RPMI7951 (cell line): ENCODE measurements at regions not wholly inside any gene's neighbourhood (a gene's known extent, or its start where the extent isn't known, plus 50 kb on each side); places are given as distances from the start of the nearest gene placed in this dataset.
A peak's percentile ranks its signal among the peaks of the same experiment; 100 is the strongest.
"Not testable (repeated sequence)": the region's sequence is repeated elsewhere in the genome, so short reads cannot be mapped to it uniquely, and the experiment has no call there.

ENCODE experiments used
- DNase-seq: peaks from one replicate; pipeline ENCODE4 v3.0.0-alpha.2; 2012; ENCODE audit warnings: low read depth

- DNase-seq, result no peak
Measured at GRCh38 chr11:29063630-29064361, 953.0 kb downstream of the KCNA4 start.

DNA sequence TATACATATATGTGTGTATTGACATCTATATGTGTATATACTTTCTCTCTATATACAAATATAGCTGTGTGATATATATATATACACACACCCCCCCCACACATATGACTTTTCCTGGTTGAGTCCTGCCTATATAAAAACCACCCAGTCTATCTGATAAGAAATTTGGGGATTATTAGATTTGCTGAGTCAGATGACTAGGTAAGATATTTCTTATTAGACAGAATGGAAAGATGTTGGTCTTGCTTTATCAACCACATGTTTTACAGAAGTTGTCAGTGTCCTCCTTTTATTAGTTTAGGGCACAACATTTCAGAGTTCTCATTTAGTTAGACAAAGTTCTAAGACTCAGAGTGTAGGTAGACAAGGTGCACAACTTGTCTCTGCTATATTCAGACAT lies 953.3 kb downstream of the METTL15 start:
- DNase-seq, result no peak

DNA sequence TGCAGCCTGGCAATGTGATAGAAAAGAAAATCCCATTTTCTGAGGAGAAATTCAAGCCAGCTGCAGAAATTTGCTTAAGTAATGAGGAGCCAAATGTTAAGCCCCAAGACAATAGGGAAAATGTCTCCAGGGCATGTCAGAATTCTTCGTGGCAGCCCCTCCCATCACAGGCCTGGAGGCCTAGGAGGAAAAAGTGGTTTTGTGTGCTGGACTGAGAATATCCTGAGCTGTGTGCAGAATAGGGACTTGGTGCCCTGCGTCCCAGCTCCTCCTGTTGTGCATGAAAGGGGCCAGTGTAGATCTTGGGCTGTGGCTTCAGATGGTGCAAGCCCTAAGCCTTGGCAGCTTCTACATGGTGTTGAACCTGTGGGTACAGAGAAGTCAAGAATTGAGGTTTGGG lies 948.3 kb downstream of the METTL15 start:
- not testable (repeated sequence) for DNase-seq

DNA sequence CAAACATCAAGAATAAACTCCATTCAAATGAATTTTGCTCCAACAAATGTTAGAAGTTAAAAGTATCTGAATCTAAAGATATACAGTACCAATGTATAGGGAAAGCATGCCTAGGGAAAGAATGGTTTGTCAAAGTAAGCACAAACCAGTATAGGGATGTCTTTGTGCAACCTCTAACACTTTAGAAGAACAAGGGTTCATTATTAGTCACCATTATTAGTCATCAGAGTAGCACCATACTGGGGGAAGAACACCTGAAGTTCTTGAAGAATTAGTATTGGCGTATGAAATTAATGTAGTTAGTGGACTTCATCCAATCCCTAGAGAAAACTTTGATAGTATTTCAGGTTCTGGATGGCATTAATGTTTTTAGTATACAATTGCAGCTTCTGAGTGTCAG lies 943.7 kb downstream of the METTL15 start:
- DNase-seq, result no peak

- DNase-seq, result not testable (repeated sequence)
Measured at GRCh38 chr11:29050962-29051361, 942.8 kb downstream of the METTL15 start.

DNA sequence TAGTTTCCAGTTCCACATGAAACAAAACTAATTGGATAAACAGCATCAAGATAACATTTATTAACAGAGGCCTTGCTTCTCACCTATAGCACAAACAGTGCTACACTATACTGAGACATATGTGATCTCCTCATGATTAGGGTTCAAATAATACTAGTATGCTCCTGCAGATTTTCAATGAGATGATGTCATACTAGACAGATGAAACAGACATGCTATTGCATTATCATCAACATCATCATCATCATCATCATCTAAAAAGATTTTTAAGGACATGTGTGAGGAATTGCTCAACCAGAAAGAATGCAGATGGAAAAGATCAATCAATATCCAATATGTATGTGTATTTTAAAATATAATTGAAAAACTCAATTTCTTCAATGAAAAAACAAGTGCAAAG lies 932.3 kb downstream of the METTL15 start:
- no peak for DNase-seq

DNA sequence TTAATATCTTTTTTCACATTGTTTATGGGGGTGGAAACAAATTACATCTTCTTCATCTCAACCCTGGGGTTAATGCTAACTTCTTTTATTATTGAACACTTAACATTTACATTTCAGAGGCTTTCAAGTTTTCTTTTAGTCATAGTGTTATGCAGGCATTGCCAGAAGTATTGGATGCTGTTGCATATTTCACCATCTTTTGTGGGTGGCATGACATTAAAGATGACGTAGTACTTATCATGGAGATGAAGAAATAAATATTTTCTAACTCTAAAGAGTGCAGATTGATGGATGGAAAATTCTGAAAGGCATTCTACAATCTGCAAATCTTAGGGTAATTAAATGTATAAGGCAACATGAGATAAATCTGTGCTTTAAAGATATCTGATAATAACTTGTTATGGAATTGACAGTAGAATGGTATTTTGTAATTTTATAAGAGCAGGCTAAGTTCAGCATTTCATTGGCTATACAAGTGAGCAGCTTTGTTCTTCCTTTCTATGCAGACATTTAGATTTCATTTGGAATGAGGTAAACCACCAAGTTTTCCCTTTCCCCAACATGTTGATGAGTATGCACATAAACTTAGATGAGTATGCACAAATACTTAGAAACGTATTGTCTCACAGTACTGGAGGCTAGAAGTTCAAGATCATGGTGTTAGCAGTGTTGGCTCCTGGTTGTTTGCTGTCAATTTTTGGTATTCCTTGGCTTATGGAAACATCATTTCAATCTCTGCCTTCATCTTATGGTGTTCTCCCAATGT lies 924.4 kb downstream of the METTL15 start:
- no peak for DNase-seq

DNA sequence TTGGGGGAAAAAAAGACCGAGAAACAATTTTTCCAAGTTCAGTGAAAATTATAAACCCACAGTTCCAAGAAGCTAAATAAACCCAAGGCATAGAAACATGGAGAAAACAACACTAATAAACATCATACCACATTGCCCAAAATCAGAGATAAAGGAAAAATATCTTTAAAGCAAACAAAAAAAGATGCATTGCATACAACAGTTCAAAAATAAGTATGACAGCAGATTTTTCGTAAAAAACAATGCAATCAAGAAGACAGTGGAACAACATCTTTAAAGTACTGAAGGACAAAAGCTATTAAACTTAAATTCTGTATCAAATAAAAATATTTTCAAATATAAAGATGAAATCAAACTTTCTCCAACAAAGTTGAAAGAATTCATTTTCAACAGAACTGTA lies 921.3 kb downstream of the METTL15 start:
- DNase-seq, result no peak

DNA sequence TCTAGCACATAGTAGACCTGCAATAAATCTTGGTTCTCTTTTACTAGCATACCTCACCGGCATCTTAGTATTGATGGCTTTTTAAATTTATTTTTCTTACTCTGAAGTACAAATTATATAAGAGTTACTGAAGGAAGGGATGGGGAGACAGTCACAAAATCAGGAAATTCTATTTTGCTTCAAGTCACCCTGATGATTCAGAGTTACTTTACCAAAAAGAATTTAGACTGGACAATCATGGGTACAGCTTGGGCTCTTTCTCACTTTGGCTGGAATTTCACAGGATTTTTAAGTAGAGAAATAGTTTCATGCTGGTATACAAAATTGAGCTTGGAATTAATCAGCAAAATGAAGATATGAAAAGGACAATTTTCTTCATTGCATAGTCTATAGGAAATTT lies 919.2 kb downstream of the METTL15 start:
- DNase-seq, result no peak

DNA sequence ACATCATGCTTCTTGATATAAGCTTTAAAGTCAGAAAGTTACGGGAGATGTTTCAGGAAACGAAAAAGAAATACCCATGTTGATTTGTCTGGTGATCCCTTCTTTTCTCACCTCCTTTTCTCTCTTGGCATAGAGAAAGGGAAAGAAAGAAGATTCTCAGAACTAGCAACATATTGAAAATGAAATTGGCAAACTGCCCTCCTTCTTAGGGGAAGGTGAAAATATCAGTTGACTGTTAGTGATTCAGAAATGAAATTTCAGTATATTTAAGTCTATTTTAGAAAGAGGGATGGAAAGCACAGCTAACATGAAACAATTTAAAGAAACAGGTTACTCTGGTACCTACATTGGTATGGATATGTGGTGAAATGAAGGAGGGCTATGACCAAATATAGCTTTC lies 918.1 kb downstream of the METTL15 start:
- DNase-seq, result no peak

DNA sequence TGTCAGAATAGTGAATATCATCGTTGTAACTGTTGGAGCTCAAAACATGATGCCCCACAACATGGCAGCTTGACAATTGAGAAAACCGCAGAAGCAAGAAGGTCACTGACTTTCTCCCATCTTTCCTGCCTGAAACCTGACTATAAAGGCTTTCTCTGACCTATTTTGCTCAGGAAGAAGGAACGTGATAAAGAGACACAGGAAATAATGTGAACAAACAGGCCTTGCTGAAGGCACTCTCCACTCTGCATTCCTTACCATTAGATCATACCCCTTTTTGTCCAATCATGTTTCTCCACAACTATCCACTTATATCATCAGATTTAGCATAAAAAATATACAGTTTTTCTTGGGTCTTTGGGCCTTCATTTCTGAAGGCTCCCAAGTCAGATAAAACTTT lies 916.8 kb downstream of the METTL15 start:
- peak; percentile 71 for DNase-seq

- peak; percentile 76 for DNase-seq
Measured at GRCh38 chr11:29024386-29024785, 916.2 kb downstream of the METTL15 start.

- no peak for DNase-seq
Measured at GRCh38 chr11:29023761-29024160, 915.6 kb downstream of the METTL15 start.

DNA sequence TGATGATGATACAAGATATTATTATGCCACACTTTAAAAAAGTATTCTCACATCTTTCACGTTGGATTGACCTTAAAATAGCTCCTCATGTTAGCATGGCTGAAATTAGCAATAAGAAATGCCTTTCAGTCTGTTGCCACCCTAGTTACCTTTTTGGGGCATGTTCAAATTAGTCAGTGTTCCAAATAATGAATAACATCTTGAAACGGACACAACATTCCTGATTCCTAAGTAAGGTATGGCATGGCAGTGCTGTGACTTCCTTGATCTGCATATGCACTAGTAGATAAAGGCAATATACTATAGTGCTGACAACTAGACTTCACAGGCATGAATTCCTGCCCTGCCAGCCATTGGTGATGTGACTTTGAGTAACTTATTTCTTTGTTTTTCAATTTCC lies 914.5 kb downstream of the METTL15 start:
- peak; percentile 29 for DNase-seq

- peak; percentile 44 for DNase-seq
Measured at GRCh38 chr11:29019960-29020683, 911.9 kb downstream of the METTL15 start.

- peak; percentile 69 for DNase-seq
Measured at GRCh38 chr11:29018631-29019030, 910.4 kb downstream of the METTL15 start.

- DNase-seq, result no peak
Measured at GRCh38 chr11:29017941-29018340, 909.8 kb downstream of the METTL15 start.

- no peak for DNase-seq
Measured at GRCh38 chr11:29012507-29012906, 904.3 kb downstream of the METTL15 start.

- no peak for DNase-seq
Measured at GRCh38 chr11:29009426-29009825, 901.2 kb downstream of the METTL15 start.

DNA sequence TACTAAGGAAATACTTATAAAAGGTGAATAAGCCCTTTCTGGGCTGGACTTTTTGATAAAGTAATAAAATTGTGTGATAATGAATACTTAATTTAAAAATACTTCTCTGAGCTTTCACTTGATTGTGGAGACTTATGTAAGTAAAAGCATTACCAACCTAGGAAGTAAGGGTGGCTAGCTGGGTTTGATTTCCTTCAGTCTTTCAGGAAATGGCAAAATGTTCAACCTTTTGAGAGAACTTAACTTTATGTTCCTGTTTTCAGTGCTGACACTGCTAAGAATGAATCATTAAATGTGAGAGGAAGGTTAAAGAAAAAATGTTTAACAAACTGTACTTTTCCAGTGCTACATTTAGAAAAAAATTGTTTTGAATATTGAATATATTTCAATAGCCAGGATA lies 900.3 kb downstream of the METTL15 start:
- no peak for DNase-seq

DNA sequence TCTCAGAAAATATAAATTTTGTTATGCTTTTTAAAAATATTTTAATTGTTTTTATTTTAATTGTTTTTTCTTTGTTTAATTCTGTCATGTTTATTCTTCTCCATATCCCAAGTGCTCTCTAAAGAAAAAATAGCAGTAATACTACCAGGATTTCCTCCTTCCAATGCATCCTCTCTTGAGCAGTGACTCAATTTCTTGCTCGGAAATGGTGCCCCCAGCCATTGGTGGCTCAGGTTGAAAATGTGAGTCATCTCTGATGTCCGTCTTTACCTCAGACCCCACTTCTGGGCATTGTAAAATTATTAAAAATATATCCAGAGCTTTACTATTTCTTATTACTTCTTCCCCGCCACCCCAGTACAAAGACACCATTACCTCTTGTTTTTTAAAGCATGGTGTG lies 898.5 kb downstream of the METTL15 start:
- no peak for DNase-seq

DNA sequence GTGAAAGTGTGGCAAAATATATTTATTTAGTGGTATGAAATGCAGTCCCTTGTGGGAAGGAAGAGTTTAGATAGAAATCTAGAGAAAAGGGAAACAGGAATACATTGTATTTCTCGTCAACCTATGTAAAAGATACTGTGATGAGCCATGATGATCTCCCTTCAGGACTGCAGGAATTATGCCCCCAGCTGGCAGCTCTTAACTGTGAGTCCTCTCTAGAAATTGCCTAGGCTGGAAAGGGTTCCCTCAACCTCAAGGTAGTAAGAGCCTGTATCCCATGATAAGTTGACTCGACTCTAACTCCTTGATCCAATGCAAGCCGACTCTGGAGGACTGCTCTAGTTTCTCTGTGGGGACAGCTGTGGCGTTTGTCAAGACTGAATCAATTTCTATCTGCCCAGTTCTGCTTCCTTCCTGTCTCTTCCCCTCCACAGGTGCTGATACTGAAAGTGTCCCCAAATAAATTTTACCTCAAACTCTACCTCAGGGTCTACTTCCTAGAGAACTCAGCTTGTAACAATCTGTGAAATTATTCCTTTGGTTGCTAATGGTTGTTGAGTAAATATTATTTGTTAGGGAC lies 897.3 kb downstream of the METTL15 start:
- peak; percentile 65 for DNase-seq
